HG03520 (cell line): ENCODE measurements at regions not wholly inside any gene's neighbourhood (a gene's known extent, or its start where the extent isn't known, plus 50 kb on each side); places are given as distances from the start of the nearest gene placed in this dataset.

ENCODE experiments used
- ATAC-seq: cut with Tn5 transposase; IDR thresholded peaks from one replicate; pipeline ENCODE4 v1.9.1; 2021; ENCODE audit warnings: mild to moderate bottlenecking, moderate library complexity; ENCODE audit not compliant: unreplicated experiment

- no peak for ATAC-seq
These were observed 185.2 kb downstream of the GADD45G start for GRCh38 chr9:89789922-89790510.

DNA sequence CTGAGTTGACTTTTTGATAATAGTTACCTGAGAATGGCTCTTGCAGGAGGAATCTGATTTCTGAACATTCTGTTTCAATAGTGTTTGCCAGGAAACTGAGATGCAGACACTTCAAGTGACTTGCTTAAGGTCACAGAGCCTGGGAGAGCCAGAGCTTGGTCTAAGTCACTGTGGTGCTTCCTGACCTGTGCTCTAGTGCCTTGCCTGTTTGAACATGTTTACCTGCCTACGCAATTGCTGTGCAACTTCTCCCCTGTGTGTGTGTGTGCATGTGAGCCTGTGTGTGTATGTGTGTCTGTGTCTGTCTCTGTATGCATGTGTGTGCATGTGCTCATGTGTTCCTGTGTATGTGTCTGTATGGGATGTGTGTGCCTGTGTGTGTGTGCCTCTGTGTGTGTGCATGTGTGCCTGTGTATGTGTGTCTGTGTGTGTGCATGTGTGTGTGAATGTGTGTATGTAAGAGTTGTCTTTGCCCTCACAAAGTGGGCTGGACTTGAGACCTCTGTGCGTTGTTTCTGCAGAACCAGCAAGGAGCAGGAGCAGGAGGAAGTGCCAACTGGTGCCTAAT, 185.8 kb downstream of the GADD45G start:
- no peak for ATAC-seq

GRCh38 chr9:89791754-89792153, 186.9 kb downstream of the GADD45G start:
- no peak for ATAC-seq

GRCh38 chr9:89792189-89793123, 187.6 kb downstream of the GADD45G start:
- ATAC-seq: no peak

DNA sequence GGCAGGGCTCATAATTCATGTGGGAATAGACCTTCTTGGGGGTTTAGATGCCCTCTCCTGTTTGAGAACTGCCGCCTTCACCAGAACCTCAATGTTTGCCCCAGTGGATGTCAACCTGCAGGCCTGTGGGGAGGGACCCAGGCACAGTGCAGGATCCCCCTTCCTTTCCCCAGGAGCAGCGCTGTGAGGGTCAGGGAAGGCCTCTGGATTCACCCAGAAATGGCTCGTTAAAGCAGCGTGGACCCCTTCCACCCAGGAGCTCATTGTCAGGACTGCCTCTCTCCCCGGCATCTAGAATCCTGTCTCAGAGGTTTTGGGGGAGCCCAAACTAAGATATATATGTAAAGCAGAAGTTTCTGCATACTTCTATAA, 188.3 kb downstream of the GADD45G start:
- no peak for ATAC-seq

GRCh38 chr9:89793551-89793950, 188.7 kb downstream of the GADD45G start:
- no peak for ATAC-seq

- no peak for ATAC-seq
These were observed 190.1 kb downstream of the GADD45G start for GRCh38 chr9:89794918-89795317.

- no peak for ATAC-seq
These were observed 190.9 kb downstream of the GADD45G start for GRCh38 chr9:89795538-89796195.

- ATAC-seq: no peak
These were observed 191.8 kb downstream of the GADD45G start for GRCh38 chr9:89796606-89797005.

- ATAC-seq: no peak
These were observed 192.4 kb downstream of the GADD45G start for GRCh38 chr9:89797255-89797654.

GRCh38 chr9:89797937-89798455, 193.2 kb downstream of the GADD45G start:
- ATAC-seq: no peak

- ATAC-seq: no peak
These were observed 193.8 kb downstream of the GADD45G start for GRCh38 chr9:89798547-89799120.

GRCh38 chr9:89799221-89799620, 194.4 kb downstream of the GADD45G start:
- no peak for ATAC-seq

- no peak for ATAC-seq
These were observed 195.0 kb downstream of the GADD45G start for GRCh38 chr9:89799766-89800165.

- no peak for ATAC-seq
These were observed 196.5 kb downstream of the GADD45G start for GRCh38 chr9:89801341-89801740.

DNA sequence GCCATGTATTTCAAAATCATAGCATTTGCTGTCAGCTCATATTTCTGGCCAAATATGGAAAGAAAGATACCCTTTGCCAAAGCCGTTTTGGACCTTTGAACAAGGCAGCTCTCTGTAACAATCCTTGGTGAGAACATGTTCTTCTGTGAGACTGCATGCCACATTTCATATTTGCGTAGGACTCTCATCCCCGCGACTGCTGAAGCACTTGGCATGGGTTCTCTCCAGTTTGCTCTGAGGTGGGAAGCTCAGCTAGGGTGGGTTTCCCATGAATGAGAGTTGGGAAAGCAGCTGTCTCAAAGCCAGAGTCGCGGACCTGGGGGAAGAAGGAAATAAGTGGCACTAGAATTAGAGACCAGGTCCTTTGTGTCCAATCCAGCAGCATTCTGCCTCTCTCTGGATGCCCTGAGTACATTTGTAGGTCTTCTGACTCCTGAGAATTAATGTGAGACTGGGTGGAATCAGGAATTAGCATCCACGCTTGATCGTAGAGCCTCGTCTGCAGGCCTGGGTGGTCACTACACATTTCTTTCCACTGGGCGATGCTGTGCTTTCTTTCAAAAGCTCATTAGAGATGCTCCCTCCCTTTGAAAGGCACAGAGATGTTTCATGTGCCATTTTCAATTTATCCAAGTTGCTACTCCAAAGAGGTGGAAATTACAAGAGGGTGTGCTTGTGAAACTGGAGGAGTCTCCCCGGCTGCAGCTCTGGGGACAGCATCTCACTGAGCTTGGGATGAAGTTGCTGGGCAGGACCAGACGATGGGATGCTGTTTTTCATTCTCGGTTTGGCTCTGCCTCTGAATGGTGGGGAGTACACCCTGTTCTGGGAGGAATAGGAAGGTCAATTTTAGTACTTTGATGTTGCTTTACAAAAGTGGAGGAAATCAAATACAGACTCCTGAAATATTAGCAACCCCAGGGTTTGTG, 197.2 kb downstream of the GADD45G start:
- no peak for ATAC-seq

DNA sequence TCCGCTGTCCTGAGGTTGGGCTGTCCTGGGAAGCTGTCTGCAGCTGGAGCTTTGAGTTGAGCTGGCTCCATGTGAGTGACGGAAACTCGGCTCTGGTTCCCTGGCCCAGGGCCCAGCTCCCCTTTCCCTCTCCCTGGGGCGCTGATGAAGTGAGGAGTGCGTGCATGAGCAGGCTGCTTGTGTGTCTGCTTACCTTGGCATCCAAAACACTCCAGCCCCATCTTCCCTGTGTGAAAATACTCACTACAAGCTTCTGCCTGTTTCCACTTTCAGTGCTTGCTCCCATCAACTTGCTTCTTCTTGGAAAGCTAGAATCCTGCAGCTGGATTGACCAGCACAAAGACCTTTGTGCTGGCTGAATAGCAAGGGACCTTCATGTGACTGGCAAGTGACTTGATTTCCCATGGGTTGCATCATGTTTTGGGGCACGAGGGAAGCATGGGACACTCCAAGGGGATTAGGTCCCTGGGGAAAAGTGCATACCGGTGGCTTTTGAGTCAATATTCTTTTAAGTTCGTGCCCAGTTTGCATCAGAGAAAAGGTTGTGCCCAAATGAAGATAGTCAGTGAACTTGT, 198.1 kb downstream of the GADD45G start:
- ATAC-seq: no peak

- no peak for ATAC-seq
These were observed 198.6 kb downstream of the GADD45G start for GRCh38 chr9:89803403-89803802.

DNA sequence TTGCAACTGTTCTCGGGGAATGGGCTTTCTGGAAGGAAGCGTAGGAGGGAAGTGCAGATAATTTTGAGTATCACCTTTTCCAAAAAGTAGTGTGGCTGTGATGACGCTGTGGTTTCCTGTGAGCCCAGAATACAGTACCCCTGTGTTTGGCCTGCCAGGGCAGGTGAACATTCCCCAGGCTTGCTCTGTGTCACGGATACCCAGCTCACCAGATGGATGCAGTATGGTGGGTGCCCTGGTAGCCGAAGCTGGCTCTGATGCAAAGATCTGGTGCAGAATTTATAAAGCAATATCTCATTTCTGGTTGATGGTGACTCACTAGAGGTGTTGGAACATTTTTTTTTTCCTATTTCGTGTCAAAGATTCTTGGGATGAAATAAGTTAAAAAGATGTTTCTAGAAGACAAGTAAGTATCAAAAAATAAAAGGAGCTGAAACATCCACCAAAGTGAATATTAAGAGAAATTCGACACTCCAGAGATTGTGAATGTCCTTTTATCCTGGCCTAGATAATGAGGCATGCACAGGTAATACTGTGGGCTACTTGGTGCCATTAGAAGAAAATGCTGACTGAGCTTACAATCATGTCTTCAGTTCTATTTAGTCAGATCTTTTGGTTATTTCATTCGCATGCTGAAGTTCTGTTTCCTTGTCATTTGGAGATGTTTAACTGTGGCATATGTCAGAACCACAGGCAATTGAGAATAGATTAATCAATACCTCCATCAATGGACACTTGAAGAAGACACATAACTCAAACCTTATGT, 200.1 kb downstream of the GADD45G start:
- ATAC-seq: no peak
